IMR-90 (cell line): ENCODE measurements at regions not wholly inside any gene's neighbourhood (a gene's known extent, or its start where the extent isn't known, plus 50 kb on each side); places are given as distances from the start of the nearest gene placed in this dataset.

ENCODE experiments used
- ATAC-seq: fragments of 200-7000 bp; cut with Tn5 transposase; 2 replicates; pipeline ENCODE4 v1.9.1; 2020; ENCODE audit warnings: low read depth, mild to moderate bottlenecking, moderate library complexity
- BruUV-seq: library from RNA; stranded (reverse); fragments of 400-500 nt; replicated peaks from 2 replicates; lab custom pipeline; 2021; lab: Mats Ljungman, UMichigan
- CTCF ChIA-PET: fragments of 300-600 bp; formaldehyde crosslinking; extraction: SDS; loops from one replicate; lab custom pipeline; 2021; ENCODE audit warnings: antibody characterized with exemption; lab: Yijun Ruan, JAX
- POLR2A ChIA-PET: fragments of 300-600 bp; sonication (Branson Sonifier 250); formaldehyde crosslinking; loops from one replicate; lab custom pipeline; 2022; ENCODE audit warnings: antibody characterized with exemption; ENCODE audit not compliant: unreplicated experiment; lab: Charles Lee
- DNase-seq: peaks from one replicate; pipeline ENCODE4 v3.0.0; 2013
- H2AFZ ChIP-seq: replicated peaks from 2 replicates; pipeline ENCODE3; 2013; ENCODE audit warnings: low read length, mild to moderate bottlenecking; ENCODE audit not compliant: poor library complexity
- H2AK5ac ChIP-seq: 2 replicates; pipeline ENCODE4 v1.6.1; 2013; ENCODE audit warnings: low read depth, low read length, inconsistent platforms
- H2AK9ac ChIP-seq: replicated peaks from 2 replicates; pipeline ENCODE3; 2013; ENCODE audit warnings: mild to moderate bottlenecking, low read depth, low read length, moderate library complexity; ENCODE audit not compliant: poor library complexity
- H2BK120ac ChIP-seq: 2 replicates; pipeline ENCODE4 v1.6.1; 2013; ENCODE audit warnings: low read depth, low read length, inconsistent platforms
- H2BK15ac ChIP-seq: 3 replicates; pipeline ENCODE4 v1.6.1; 2013; ENCODE audit warnings: low read depth, low read length, inconsistent platforms
- H2BK20ac ChIP-seq: 2 replicates; pipeline ENCODE4 v1.6.1; 2013; ENCODE audit warnings: low read depth, mild to moderate bottlenecking, inconsistent platforms, low read length, moderate library complexity
- H2BK5ac ChIP-seq: 2 replicates; pipeline ENCODE4 v1.6.1; 2013; ENCODE audit warnings: mild to moderate bottlenecking, low read depth, low read length, inconsistent platforms; ENCODE audit not compliant: poor library complexity, severe bottlenecking
- H3K14ac ChIP-seq: replicated peaks from 2 replicates; pipeline ENCODE4 v1.6.1; 2013; ENCODE audit warnings: low read depth, low read length, inconsistent platforms
- H3K18ac ChIP-seq: 2 replicates; pipeline ENCODE4 v1.6.1; 2013; ENCODE audit warnings: low read depth, low read length, control low read depth
- H3K23ac ChIP-seq: 2 replicates; pipeline ENCODE4 v1.6.1; 2013; ENCODE audit warnings: low read depth, low read length, inconsistent platforms
- H3K27ac ChIP-seq: 2 replicates; pipeline ENCODE4 v1.5.1; 2013; ENCODE audit warnings: mild to moderate bottlenecking, control low read depth, low read length; ENCODE audit not compliant: insufficient read depth
- H3K27me3 ChIP-seq: 2 replicates; pipeline ENCODE4 v1.6.1; 2013; ENCODE audit warnings: low read length; ENCODE audit not compliant: control insufficient read depth, insufficient read depth
- H3K36me3 ChIP-seq: 2 replicates; pipeline ENCODE4 v1.6.1; 2013; ENCODE audit warnings: low read length, mixed read lengths; ENCODE audit not compliant: control insufficient read depth, insufficient read depth
- H3K4ac ChIP-seq: 2 replicates; pipeline ENCODE4 v1.6.1; 2013; ENCODE audit warnings: low read depth, low read length, inconsistent platforms
- H3K4me1 ChIP-seq: 2 replicates; pipeline ENCODE4 v1.6.1; 2013; ENCODE audit warnings: low read length, mixed read lengths; ENCODE audit not compliant: control insufficient read depth, insufficient read depth
- H3K4me2 ChIP-seq: 2 replicates; pipeline ENCODE4 v1.6.1; 2013; ENCODE audit warnings: low read depth, mild to moderate bottlenecking, control low read depth, low read length, moderate library complexity
- H3K4me3 ChIP-seq: 2 replicates; pipeline ENCODE4 v1.5.1; 2013; ENCODE audit warnings: low read depth, mild to moderate bottlenecking, control low read depth, low read length, moderate library complexity; ENCODE audit not compliant: insufficient read depth
- H3K56ac ChIP-seq: 2 replicates; pipeline ENCODE4 v1.6.1; 2013; ENCODE audit warnings: low read length, inconsistent platforms; ENCODE audit not compliant: insufficient read depth; ENCODE audit errors: extremely low read depth
- H3K79me1 ChIP-seq, 2 experiments: 2 replicates each; pipeline ENCODE4 v1.6.1; 2013; ENCODE audit warnings: low read length in 2 of 2, inconsistent platforms in 1 of 2, low read depth in 1 of 2
- H3K9ac ChIP-seq: 2 replicates; pipeline ENCODE4 v1.6.1; 2013; ENCODE audit warnings: low read depth, low read length, control low read depth
- H3K9me1 ChIP-seq: 2 replicates; pipeline ENCODE4 v1.6.1; 2013; ENCODE audit warnings: low read length, inconsistent platforms; ENCODE audit not compliant: insufficient read depth
- H3K9me3 ChIP-seq: 2 replicates; pipeline ENCODE4 v1.6.1; 2013; ENCODE audit warnings: low read length; ENCODE audit not compliant: control insufficient read depth, insufficient read depth
- H4K20me1 ChIP-seq: 2 replicates; pipeline ENCODE4 v1.6.1; 2013; ENCODE audit warnings: low read length, inconsistent platforms; ENCODE audit not compliant: insufficient read depth
- H4K5ac ChIP-seq: 2 replicates; pipeline ENCODE4 v1.6.1; 2013; ENCODE audit warnings: mild to moderate bottlenecking, low read depth, low read length, control low read depth
- H4K8ac ChIP-seq, 2 experiments: 2 replicates each; pipeline ENCODE4 v1.6.1; 2013; ENCODE audit warnings: low read depth in 2 of 2, low read length in 2 of 2, control low read depth in 1 of 2, inconsistent platforms in 1 of 2
- H4K91ac ChIP-seq: 2 replicates; pipeline ENCODE4 v1.6.1; 2013; ENCODE audit warnings: low read depth, low read length, inconsistent platforms; ENCODE audit not compliant: insufficient read depth
- CEBPB ChIP-seq: IDR thresholded peaks from 2 replicates; pipeline ENCODE4 v1.6.1; 2012; ENCODE audit warnings: low read depth, low read length, improper control_type of control experiment
- ELK1 ChIP-seq: fragments of 150-350 bp; IDR thresholded peaks from 2 replicates; pipeline ENCODE4 v1.6.1; 2016; ENCODE audit warnings: low read depth, mild to moderate bottlenecking, low read length, moderate library complexity, borderline replicate concordance
- FOS ChIP-seq: fragments of 150-350 bp; IDR thresholded peaks from 2 replicates; pipeline ENCODE4 v1.6.1; 2016; ENCODE audit warnings: low read depth, low read length
- MAFK ChIP-seq: IDR thresholded peaks from 2 replicates; pipeline ENCODE4 v1.6.1; 2012; ENCODE audit warnings: low read depth, low read length, improper control_type of control experiment
- WGBS, 2 experiments: methylation state at CpG; one replicate each; pipeline versions ENCODE4 v1.1.5 to v1.1.7; 2013; ENCODE audit warnings: missing lambda C conversion rate in 2 of 2; ENCODE audit not compliant: insufficient read length in 1 of 2; ENCODE audit errors: extremely low coverage in 2 of 2; 5-methylcytosine and 5-hydroxymethylcytosine counted together
- dilution Hi-C: fragments of 300-500 bp; cut with HindIII; formaldehyde crosslinking; loops from one replicate; pipeline ENCODE4 v1.14.3; 2018; ENCODE audit warnings: low sequenced_read_pairs; ENCODE audit not compliant: unreplicated experiment
- in situ Hi-C: fragments of 300-500 bp; cut with MboI; formaldehyde crosslinking; loops from 3 replicates; pipeline ENCODE4 v1.14.3; 2019; ENCODE audit warnings: low sequenced_read_pairs, inconsistent platforms, mixed read lengths
- intact Hi-C: fragments of 100-400 bp; cut with micrococcal nuclease; formaldehyde crosslinking; loops from 2 replicates; pipeline ENCODE4 v1.10.0; 2022

DNA sequence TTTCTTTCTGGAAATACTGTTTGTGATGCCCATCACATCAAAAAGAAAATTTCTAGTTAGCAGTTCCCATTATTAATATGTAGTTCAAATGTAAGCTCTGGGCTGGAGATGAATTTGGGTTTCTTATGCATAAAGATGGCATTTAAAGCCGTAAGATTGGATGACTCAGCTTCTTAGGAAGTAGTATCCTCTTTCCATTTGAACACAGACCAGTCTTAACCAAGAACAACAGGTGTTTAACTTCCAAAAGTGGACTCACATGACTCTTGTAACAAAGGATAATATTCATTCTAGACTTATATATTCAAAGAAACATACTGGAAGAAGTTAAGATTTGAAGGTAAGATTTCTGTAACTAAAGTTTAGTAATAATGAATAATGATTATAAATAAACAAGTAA lies 330.5 kb downstream of the TLR4 start:
- Histone ChIP-seq H4K20me1 (no peaks in the 10 kb centered on the region), H4K8ac (no peak overlapping the region), H2BK15ac (no peak overlapping the region), H3K56ac (no peak overlapping the region), H3K4me2 (no peak overlapping the region), H3K14ac (no peak overlapping the region), H3K9me1 (no peaks in the 10 kb centered on the region), H3K36me3 (no peaks in the 10 kb centered on the region), H3K4ac (no peak overlapping the region), H3K9ac (no peak overlapping the region), H4K5ac (no peak overlapping the region), H3K79me1 (no peaks in the 10 kb centered on the region), H3K4me3 (no peak overlapping the region), H2AFZ (no peak overlapping the region), H2AK9ac (no peak overlapping the region), H2AK5ac (no peak overlapping the region), H2BK120ac (no peak overlapping the region), H3K9me3 (peaks cover 6% of the 10 kb centered on the region), H2BK5ac (no peak overlapping the region), H3K18ac (no peak overlapping the region), H2BK20ac (no peak overlapping the region), H4K91ac (no peak overlapping the region), H3K4me1 (no peaks in the 10 kb centered on the region), H3K27me3 (no peaks in the 10 kb centered on the region), H3K23ac (no peak overlapping the region), H3K27ac (no peak overlapping the region)
- BruUV-seq = no TSS peak
- TF ChIP-seq FOS (no peak), CEBPB (no peak), MAFK (no peak), ELK1 (no peak)
- intact Hi-C loops (no loop called here), in situ Hi-C loops (no loop called here), dilution Hi-C loops (no loop called here)
- ChIA-PET CTCF (no interaction called here), POLR2A (no interaction called here)
- no CpG with 5 or more reads among the region's 1 CpG for WGBS, 2 experiments
- no peak for DNase-seq
- no peak for ATAC-seq
